ENCODE measurements at regions not wholly inside any gene's neighbourhood (a gene's known extent, or its start where the extent isn't known, plus 50 kb on each side); places are given as distances from the start of the nearest gene placed in this dataset.

DNA sequence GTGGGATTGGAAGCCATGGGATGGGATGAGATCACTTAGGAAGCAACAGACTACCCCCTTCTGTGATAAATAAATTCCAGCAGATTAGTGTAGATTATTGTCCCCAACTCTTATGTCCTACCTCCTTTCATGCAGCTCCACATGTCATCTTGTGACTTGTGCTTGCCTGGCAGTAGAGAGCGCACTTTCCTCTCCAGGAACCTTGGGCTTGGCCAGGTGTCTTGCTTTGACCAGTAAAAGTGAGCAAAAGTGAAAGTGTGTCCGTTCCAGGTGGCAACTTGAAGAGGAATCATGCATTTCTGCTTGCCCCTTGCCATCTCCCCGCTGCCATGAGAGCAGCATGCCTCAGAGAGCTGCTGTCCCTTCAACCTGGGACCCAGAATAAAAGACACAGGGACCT is 122.9 kb upstream of the ERG start:
- Histone ChIP-seq H3K79me2 (ENCODE audit: control insufficient read depth, insufficient read depth, low read length, poor library complexity) (no peaks in the 10 kb centered on the region), H3K27ac (ENCODE audit: low read depth, low read length) (no peak overlapping the region), H3K4me2 (ENCODE audit: low read length) (no peak overlapping the region), H4K12ac (ENCODE audit: low read depth, low read length) (no peak overlapping the region), H3K4me3 (ENCODE audit: low read depth, low read length) (no peak overlapping the region), H3K18ac (ENCODE audit: low read length) (no peak overlapping the region), H2BK5ac (ENCODE audit: low read depth, low read length, poor library complexity) (no peak overlapping the region), H4K91ac (ENCODE audit: low read depth, low read length) (no peak overlapping the region), H3K9me3 (ENCODE audit: insufficient read depth, low read depth, low read length) (peaks cover 5% of the 10 kb centered on the region), H2BK120ac (ENCODE audit: insufficient read depth, low read length, poor library complexity) (no peak overlapping the region), H4K8ac (ENCODE audit: low read depth, low read length) (no peak overlapping the region), H3K9ac (ENCODE audit: low read length) (no peak overlapping the region), H2AFZ (ENCODE audit: insufficient read depth, low read length, poor library complexity) (no peak overlapping the region), H3K79me1 (ENCODE audit: low read length) (no peaks in the 10 kb centered on the region), H3K23ac (ENCODE audit: low read length) (no peak overlapping the region), H2AK5ac (ENCODE audit: low read length) (no peak overlapping the region), H3K4ac (ENCODE audit: low read depth, low read length) (no peak overlapping the region), H3K36me3 (ENCODE audit: control insufficient read depth in 1 of 2, insufficient read depth in 2 of 2, low read length in 2 of 2) (no peaks in the 10 kb centered on the region), H2BK12ac (ENCODE audit: low read length) (no peak overlapping the region), H3K4me1 (ENCODE audit: control insufficient read depth in 1 of 2, insufficient read depth in 2 of 2, low read length in 2 of 2) (peaks cover 0 to 2% of the 10 kb centered on the region in 2 experiments), H3K14ac (ENCODE audit: low read length) (no peak overlapping the region), H3K27me3 (ENCODE audit: insufficient read depth, low read length) (no peaks in the 10 kb centered on the region)
- WGBS (ENCODE audit: extremely low coverage, insufficient coverage, insufficient read length), result no CpG with 5 or more reads among the region's 3 CpGs
- DNase-seq, result no peak

DNA sequence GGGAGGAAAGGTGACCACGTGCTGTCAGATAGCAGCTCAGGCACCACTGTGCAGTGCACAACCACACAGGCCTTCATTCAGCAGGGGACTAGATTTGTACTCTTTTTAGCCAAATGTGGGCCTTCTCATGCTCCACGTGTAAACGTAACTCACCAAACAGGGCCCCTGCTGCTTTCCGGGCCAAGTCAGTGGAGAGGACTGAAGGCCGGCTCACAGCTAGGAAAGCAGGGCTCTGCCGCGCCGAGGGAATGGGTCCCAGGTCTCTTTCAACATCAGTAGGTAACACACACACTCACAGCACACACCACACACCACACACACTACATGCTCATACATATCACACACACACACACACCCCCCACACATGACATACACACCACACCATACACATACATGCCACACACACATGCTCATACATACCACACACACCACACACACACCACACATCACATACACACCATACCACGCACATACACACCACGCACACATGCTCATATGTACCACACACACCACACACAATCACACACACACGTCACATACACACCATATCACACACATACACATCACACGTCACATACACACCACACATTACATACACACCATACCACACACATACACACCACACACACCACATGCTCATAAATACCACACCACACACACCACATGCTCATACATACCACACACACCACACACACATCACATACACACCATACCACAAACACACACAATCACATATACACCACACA is 124.0 kb upstream of the ERG start:
- WGBS (ENCODE audit: extremely low coverage, insufficient coverage, insufficient read length), result 100% methylated on average over 4 of the region's 12 CpGs
- Histone ChIP-seq H2AK5ac (ENCODE audit: low read length) (no peak overlapping the region), H3K9me3 (ENCODE audit: insufficient read depth, low read depth, low read length) (peaks cover 5% of the 10 kb centered on the region), H3K36me3 (ENCODE audit: control insufficient read depth in 1 of 2, insufficient read depth in 2 of 2, low read length in 2 of 2) (no peaks in the 10 kb centered on the region), H3K4me1 (ENCODE audit: control insufficient read depth in 1 of 2, insufficient read depth in 2 of 2, low read length in 2 of 2) (peaks cover 0 to 2% of the 10 kb centered on the region in 2 experiments), H2BK120ac (ENCODE audit: insufficient read depth, low read length, poor library complexity) (no peak overlapping the region), H3K4me3 (ENCODE audit: low read depth, low read length) (peak overlapping the region; percentile 26), H4K91ac (ENCODE audit: low read depth, low read length) (no peak overlapping the region), H4K12ac (ENCODE audit: low read depth, low read length) (no peak overlapping the region), H2BK5ac (ENCODE audit: low read depth, low read length, poor library complexity) (no peak overlapping the region), H2AFZ (ENCODE audit: insufficient read depth, low read length, poor library complexity) (no peak overlapping the region), H2BK12ac (ENCODE audit: low read length) (no peak overlapping the region), H3K27me3 (ENCODE audit: insufficient read depth, low read length) (no peaks in the 10 kb centered on the region), H3K14ac (ENCODE audit: low read length) (no peak overlapping the region), H3K27ac (ENCODE audit: low read depth, low read length) (no peak overlapping the region), H3K79me2 (ENCODE audit: control insufficient read depth, insufficient read depth, low read length, poor library complexity) (no peaks in the 10 kb centered on the region), H4K8ac (ENCODE audit: low read depth, low read length) (no peak overlapping the region), H3K9ac (ENCODE audit: low read length) (no peak overlapping the region), H3K79me1 (ENCODE audit: low read length) (no peaks in the 10 kb centered on the region), H3K4me2 (ENCODE audit: low read length) (no peak overlapping the region), H3K18ac (ENCODE audit: low read length) (no peak overlapping the region), H3K4ac (ENCODE audit: low read depth, low read length) (no peak overlapping the region), H3K23ac (ENCODE audit: low read length) (peak overlapping the region; percentile 12)
- no peak for DNase-seq

DNA sequence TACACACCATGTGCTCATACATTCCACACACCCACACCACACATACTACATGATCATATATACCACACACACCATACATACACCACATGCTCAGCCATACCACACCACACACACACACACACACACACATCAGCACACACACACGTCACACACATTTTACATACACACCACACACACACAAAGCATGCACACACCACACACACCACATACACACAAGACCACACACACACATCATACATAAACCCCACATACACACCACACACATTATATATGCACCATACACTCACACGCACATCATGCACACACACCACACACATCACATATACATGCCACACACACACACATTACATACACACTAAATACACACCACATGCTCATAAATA is 124.5 kb upstream of the ERG start:
- no peak overlapping the region for H3K9ac ChIP-seq (ENCODE audit: low read length)
- H3K79me2 ChIP-seq (ENCODE audit: control insufficient read depth, insufficient read depth, low read length, poor library complexity), result no peaks in the 10 kb centered on the region
- WGBS (ENCODE audit: extremely low coverage, insufficient coverage, insufficient read length), result no CpG with 5 or more reads among the region's 2 CpGs
- no peak overlapping the region for H2AK5ac ChIP-seq (ENCODE audit: low read length)
- peaks cover 5% of the 10 kb centered on the region for H3K9me3 ChIP-seq (ENCODE audit: insufficient read depth, low read depth, low read length)
- no peak overlapping the region for H3K18ac ChIP-seq (ENCODE audit: low read length)
- H4K8ac ChIP-seq (ENCODE audit: low read depth, low read length), result no peak overlapping the region
- no peaks in the 10 kb centered on the region for H3K79me1 ChIP-seq (ENCODE audit: low read length)
- H3K4me3 ChIP-seq (ENCODE audit: low read depth, low read length), result peak overlapping the region; percentile 21
- H3K23ac ChIP-seq (ENCODE audit: low read length), result peak overlapping the region; percentile 12
- DNase-seq, result no peak
- no peak overlapping the region for H3K14ac ChIP-seq (ENCODE audit: low read length)
- H3K4me2 ChIP-seq (ENCODE audit: low read length), result no peak overlapping the region
- no peak overlapping the region for H3K4ac ChIP-seq (ENCODE audit: low read depth, low read length)
- H2BK12ac ChIP-seq (ENCODE audit: low read length), result no peak overlapping the region
- peaks cover 0 to 2% of the 10 kb centered on the region in 2 experiments for H3K4me1 ChIP-seq (ENCODE audit: control insufficient read depth in 1 of 2, insufficient read depth in 2 of 2, low read length in 2 of 2)
- H2BK120ac ChIP-seq (ENCODE audit: insufficient read depth, low read length, poor library complexity), result no peak overlapping the region
- no peak overlapping the region for H2AFZ ChIP-seq (ENCODE audit: insufficient read depth, low read length, poor library complexity)
- H4K91ac ChIP-seq (ENCODE audit: low read depth, low read length), result no peak overlapping the region
- H3K27me3 ChIP-seq (ENCODE audit: insufficient read depth, low read length), result no peaks in the 10 kb centered on the region
- no peak overlapping the region for H2BK5ac ChIP-seq (ENCODE audit: low read depth, low read length, poor library complexity)
- no peak overlapping the region for H3K27ac ChIP-seq (ENCODE audit: low read depth, low read length)
- H3K36me3 ChIP-seq (ENCODE audit: control insufficient read depth in 1 of 2, insufficient read depth in 2 of 2, low read length in 2 of 2), result no peaks in the 10 kb centered on the region
- H4K12ac ChIP-seq (ENCODE audit: low read depth, low read length), result no peak overlapping the region

DNA sequence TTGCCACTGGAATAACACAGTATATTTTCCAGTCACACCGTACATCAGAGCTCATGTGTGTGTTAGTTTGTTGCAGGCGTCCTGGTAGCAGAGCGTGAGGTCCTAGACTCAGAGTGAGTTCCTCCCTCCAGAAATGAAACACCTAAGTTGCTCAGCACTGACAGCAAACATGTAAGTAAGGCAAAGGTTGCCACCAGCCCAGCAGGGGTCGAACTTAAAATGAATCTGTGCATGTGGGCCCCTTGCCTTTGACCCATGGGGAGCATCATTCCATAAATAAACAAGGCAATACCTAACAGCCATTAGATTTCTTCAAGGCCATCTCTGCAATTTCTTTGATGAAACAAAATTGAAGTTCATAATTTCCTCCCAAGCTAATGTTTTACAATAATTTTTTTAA is 125.3 kb upstream of the ERG start:
- no peak overlapping the region for H2AK5ac ChIP-seq (ENCODE audit: low read length)
- H3K4ac ChIP-seq (ENCODE audit: low read depth, low read length), result no peak overlapping the region
- no peak overlapping the region for H3K18ac ChIP-seq (ENCODE audit: low read length)
- H3K9me3 ChIP-seq (ENCODE audit: insufficient read depth, low read depth, low read length), result peaks cover 5% of the 10 kb centered on the region
- peaks cover 0 to 2% of the 10 kb centered on the region in 2 experiments for H3K4me1 ChIP-seq (ENCODE audit: control insufficient read depth in 1 of 2, insufficient read depth in 2 of 2, low read length in 2 of 2)
- no peak overlapping the region for H2BK12ac ChIP-seq (ENCODE audit: low read length)
- H4K91ac ChIP-seq (ENCODE audit: low read depth, low read length), result no peak overlapping the region
- no peak overlapping the region for H4K8ac ChIP-seq (ENCODE audit: low read depth, low read length)
- no peak overlapping the region for H3K23ac ChIP-seq (ENCODE audit: low read length)
- H3K4me2 ChIP-seq (ENCODE audit: low read length), result no peak overlapping the region
- H3K27ac ChIP-seq (ENCODE audit: low read depth, low read length), result no peak overlapping the region
- H3K27me3 ChIP-seq (ENCODE audit: insufficient read depth, low read length), result no peaks in the 10 kb centered on the region
- no peak overlapping the region for H3K4me3 ChIP-seq (ENCODE audit: low read depth, low read length)
- H3K9ac ChIP-seq (ENCODE audit: low read length), result no peak overlapping the region
- no peak overlapping the region for H4K12ac ChIP-seq (ENCODE audit: low read depth, low read length)
- no peaks in the 10 kb centered on the region for H3K36me3 ChIP-seq (ENCODE audit: control insufficient read depth in 1 of 2, insufficient read depth in 2 of 2, low read length in 2 of 2)
- H3K79me2 ChIP-seq (ENCODE audit: control insufficient read depth, insufficient read depth, low read length, poor library complexity), result no peaks in the 10 kb centered on the region
- H3K14ac ChIP-seq (ENCODE audit: low read length), result no peak overlapping the region
- H2AFZ ChIP-seq (ENCODE audit: insufficient read depth, low read length, poor library complexity), result no peak overlapping the region
- no peaks in the 10 kb centered on the region for H3K79me1 ChIP-seq (ENCODE audit: low read length)
- no peak overlapping the region for H2BK120ac ChIP-seq (ENCODE audit: insufficient read depth, low read length, poor library complexity)
- no peak overlapping the region for H2BK5ac ChIP-seq (ENCODE audit: low read depth, low read length, poor library complexity)
- WGBS (ENCODE audit: extremely low coverage, insufficient coverage, insufficient read length), result no CpG with 5 or more reads among the region's 4 CpGs
- no peak for DNase-seq
